HG03378 (cell line): ENCODE measurements at regions not wholly inside any gene's neighbourhood (a gene's known extent, or its start where the extent isn't known, plus 50 kb on each side); places are given as distances from the start of the nearest gene placed in this dataset.
"Not testable (repeated sequence)": the region's sequence is repeated elsewhere in the genome, so short reads cannot be mapped to it uniquely, and the experiment has no call there.

ENCODE experiments used
- ATAC-seq: cut with Tn5 transposase; IDR thresholded peaks from one replicate; pipeline ENCODE4 v1.9.1; 2021; ENCODE audit warnings: mild to moderate bottlenecking, moderate library complexity; ENCODE audit not compliant: unreplicated experiment

GRCh38 chrX:41033299-41033698, 51.9 kb upstream of the USP9X start:
- ATAC-seq = no peak

- not testable (repeated sequence) for ATAC-seq
Observed at GRCh38 chrX:41034902-41035301, 50.3 kb upstream of the USP9X start.
